GM10266 (cell line): ENCODE measurements at regions not wholly inside any gene's neighbourhood (a gene's known extent, or its start where the extent isn't known, plus 50 kb on each side); places are given as distances from the start of the nearest gene placed in this dataset.

Experiments used
- DNase-seq: peaks from one replicate; pipeline ENCODE4 v3.0.0; 2012; ENCODE audit errors: extremely low spot score
- CTCF ChIP-seq: IDR thresholded peaks from 2 replicates; pipeline ENCODE4 v1.5.1; 2012; ENCODE audit warnings: mild to moderate bottlenecking, low read depth; ENCODE audit not compliant: control insufficient read depth, insufficient read depth; ENCODE audit errors: missing control alignments

DNA sequence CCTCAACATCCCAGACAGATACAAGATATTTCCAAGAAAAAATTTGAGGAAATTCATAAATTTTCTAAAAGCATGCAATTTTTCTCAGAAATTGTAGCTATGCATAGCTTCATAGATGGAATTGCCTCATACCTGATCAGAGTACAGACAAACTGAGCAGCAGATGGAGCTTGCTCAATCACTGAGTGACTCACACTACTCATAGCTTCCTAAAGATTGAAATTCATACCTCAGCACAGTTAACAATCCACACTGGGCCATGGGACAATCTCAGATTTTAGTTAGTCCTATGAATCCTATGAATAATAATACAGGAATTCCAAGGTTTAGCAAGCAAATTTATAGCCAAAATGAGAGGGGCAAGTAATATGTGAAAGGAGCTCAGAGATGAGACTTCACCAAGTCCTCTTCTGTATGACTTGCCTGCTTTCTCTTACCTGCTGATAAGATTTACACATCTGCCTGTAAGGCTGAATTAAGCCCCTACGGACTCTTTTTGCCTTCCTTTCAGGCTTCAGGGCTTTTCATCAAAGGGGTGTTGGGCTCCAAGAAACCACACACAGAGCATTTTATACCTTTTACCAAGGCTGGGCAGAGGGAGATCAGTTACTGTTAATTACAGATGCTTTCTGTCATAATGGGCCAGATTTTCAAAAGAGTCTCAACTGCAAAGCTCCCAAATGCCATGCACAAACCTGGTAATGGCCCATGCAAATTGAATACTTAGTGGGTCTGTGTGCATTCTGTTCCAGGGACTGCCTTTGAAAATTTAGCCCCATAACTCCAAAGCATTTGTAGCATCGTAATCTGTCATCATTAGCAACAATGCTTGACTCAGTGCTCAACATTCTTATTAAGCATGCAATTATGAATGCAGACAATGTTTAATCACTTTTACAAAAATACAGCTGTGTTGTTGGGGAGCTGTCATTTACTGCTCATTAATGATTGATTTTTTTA is 439.3 kb downstream of the DTWD2 start:
- TF ChIP-seq CTCF = no peak
- DNase-seq = no peak

GRCh38 chr5:118545470-118545869 is 442.9 kb downstream of the DTWD2 start:
- no peak for TF ChIP-seq CTCF
- DNase-seq = no peak

- DNase-seq = no peak
- TF ChIP-seq CTCF = no peak
Observed at GRCh38 chr5:118544887-118545449, 443.4 kb downstream of the DTWD2 start.

GRCh38 chr5:118533923-118534322 is 454.4 kb downstream of the DTWD2 start:
- TF ChIP-seq CTCF = no peak
- DNase-seq = no peak

GRCh38 chr5:118533156-118533555 is 455.2 kb downstream of the DTWD2 start:
- no peak for TF ChIP-seq CTCF

DNA sequence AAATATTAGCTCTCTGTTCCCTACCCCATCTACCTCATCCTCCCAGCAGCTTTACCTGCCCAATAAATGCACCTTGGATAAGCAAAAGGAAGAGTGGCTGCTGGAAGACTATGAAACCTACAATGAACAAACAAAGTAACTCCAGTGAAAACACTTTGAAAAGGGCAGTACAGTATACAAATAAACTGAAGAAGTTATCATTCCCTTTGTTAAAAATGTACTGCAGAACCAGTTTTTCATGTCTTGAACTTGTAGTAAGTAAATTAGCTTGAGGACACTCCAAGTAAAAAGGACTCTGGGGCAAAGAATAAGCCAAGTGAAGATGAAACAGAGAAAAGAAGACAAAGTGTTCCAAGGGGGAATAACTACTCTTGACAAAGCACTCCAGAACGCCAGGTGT is 457.1 kb downstream of the DTWD2 start:
- TF ChIP-seq CTCF = no peak
- DNase-seq = no peak

More at GRCh38 chr5:118533156-118533555, 455.2 kb downstream of the DTWD2 start:
- no peak for DNase-seq
